ENCODE measurements at regions not wholly inside any gene's neighbourhood (a gene's known extent, or its start where the extent isn't known, plus 50 kb on each side); places are given as distances from the start of the nearest gene placed in this dataset.

DNA sequence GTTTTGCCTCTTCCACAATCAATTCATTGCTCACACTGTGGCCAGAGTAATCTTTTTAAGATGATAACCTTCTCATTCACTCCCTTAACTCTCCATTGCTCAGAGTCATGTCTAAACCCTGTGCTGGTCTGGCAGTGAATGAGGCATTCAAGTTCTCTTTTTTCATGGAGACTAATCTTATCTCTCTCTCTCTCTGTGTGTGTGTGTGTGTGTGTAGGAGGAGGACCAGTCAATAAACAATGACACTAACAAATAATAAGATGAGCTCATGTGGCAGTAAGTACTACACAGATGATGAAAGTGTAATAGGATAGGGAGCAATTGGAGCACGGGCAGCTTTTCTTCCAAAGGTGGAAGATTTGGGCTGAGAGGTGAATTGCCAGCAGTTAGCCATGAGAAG is 122.0 kb upstream of the B3GALT2 start (continued):
- TF ChIP-seq MEIS2 (IDR thresholded peaks at IDR 0.05; ENCODE audit: partially characterized antibody) (no peak), POLR2B (IDR thresholded peaks at IDR 0.05; ENCODE audit: low read depth, partially characterized antibody) (no peak), NRF1 (conservative IDR thresholded peaks at IDR 0.05 in 1 of 2, IDR thresholded peaks at IDR 0.05 in 1 of 2) (no peak), GATA2 (CRISPR knock-in tag; IDR thresholded peaks at IDR 0.05) (no peak), CTBP1 (IDR thresholded peaks at IDR 0.05; ENCODE audit: borderline replicate concordance) (peak; percentile 64; the same call in 1 of the 2 replicates), BRF1 (IDR thresholded peaks at IDR 0.05; ENCODE audit: borderline replicate concordance, extremely low read depth, insufficient read length) (no peak), SMC3 (conservative IDR thresholded peaks at IDR 0.05; ENCODE audit: insufficient read depth, low read depth, low read length) (no peak), ZNF77 (CRISPR knock-in tag; IDR thresholded peaks at IDR 0.05) (no peak), SNRNP70 (optimal IDR thresholded peaks at IDR 0.05; ENCODE audit: low read depth, low read length) (no peak), C11orf30 (IDR thresholded peaks at IDR 0.05; ENCODE audit: low read depth) (no peak), SMARCE1 (IDR thresholded peaks at IDR 0.05) (peak; percentile 37; the same call in 1 of the 2 replicates)
- TF ChIP-seq, protein P1, sequence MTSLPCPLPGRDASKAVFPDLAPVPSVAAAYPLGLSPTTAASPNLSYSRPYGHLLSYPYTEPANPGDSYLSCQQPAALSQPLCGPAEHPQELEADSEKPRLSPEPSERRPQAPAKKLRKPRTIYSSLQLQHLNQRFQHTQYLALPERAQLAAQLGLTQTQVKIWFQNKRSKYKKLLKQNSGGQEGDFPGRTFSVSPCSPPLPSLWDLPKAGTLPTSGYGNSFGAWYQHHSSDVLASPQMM (CRISPR knock-in tag; IDR thresholded peaks at IDR 0.05) = no peak

DNA sequence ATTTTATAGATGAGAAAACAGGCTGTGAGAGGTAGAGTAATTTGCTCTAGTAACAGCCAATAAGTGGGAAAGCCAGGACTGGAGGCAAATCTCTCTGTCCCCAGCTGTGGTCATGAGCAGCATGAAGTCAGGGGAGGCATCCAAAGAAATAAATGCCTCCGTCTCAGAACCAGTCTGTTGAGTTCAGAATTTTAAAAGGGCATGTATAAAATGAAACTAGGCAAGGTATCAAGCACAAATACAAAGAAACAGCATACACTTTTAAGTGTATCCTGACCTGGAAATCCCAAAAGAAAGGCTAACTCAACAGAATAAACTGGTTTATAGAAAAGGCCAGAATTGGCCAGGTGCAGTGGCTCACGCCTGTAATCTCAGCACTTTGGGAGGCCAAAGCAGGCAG is 120.0 kb upstream of the B3GALT2 start:
- POLR2A ChIA-PET = no interaction called here
- no peak for ATAC-seq
- TF ChIP-seq, protein P2, sequence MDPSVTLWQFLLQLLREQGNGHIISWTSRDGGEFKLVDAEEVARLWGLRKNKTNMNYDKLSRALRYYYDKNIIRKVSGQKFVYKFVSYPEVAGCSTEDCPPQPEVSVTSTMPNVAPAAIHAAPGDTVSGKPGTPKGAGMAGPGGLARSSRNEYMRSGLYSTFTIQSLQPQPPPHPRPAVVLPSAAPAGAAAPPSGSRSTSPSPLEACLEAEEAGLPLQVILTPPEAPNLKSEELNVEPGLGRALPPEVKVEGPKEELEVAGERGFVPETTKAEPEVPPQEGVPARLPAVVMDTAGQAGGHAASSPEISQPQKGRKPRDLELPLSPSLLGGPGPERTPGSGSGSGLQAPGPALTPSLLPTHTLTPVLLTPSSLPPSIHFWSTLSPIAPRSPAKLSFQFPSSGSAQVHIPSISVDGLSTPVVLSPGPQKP (CRISPR knock-in tag; IDR thresholded peaks at IDR 0.05) = no peak
- no peak for TF ChIP-seq ELF1 (tag; IDR thresholded peaks at IDR 0.05)
- TF ChIP-seq SIX5 (IDR thresholded peaks at IDR 0.05; ENCODE audit: borderline replicate concordance in 1 of 2, insufficient read depth in 1 of 2, low read depth in 1 of 2, low read length in 2 of 2) = no peak
- TF ChIP-seq, protein P3, sequence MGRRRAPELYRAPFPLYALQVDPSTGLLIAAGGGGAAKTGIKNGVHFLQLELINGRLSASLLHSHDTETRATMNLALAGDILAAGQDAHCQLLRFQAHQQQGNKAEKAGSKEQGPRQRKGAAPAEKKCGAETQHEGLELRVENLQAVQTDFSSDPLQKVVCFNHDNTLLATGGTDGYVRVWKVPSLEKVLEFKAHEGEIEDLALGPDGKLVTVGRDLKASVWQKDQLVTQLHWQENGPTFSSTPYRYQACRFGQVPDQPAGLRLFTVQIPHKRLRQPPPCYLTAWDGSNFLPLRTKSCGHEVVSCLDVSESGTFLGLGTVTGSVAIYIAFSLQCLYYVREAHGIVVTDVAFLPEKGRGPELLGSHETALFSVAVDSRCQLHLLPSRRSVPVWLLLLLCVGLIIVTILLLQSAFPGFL (CRISPR knock-in tag; IDR thresholded peaks at IDR 0.05) = no peak
- TF ChIP-seq CBFA2T3 (IDR thresholded peaks at IDR 0.05) = no peak
- TF ChIP-seq MYC (IDR thresholded peaks at IDR 0.05; ENCODE audit: low read depth, low read length) = no peak
- TF ChIP-seq MYC (CRISPR knock-in tag; IDR thresholded peaks at IDR 0.05; ENCODE audit: borderline replicate concordance, low read depth) = no peak
- TF ChIP-seq, protein P4, sequence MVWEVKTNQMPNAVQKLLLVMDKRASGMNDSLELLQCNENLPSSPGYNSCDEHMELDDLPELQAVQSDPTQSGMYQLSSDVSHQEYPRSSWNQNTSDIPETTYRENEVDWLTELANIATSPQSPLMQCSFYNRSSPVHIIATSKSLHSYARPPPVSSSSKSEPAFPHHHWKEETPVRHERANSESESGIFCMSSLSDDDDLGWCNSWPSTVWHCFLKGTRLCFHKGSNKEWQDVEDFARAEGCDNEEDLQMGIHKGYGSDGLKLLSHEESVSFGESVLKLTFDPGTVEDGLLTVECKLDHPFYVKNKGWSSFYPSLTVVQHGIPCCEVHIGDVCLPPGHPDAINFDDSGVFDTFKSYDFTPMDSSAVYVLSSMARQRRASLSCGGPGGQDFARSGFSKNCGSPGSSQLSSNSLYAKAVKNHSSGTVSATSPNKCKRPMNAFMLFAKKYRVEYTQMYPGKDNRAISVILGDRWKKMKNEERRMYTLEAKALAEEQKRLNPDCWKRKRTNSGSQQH (CRISPR knock-in tag; IDR thresholded peaks at IDR 0.05) = no peak
- TF ChIP-seq PHF21A (IDR thresholded peaks at IDR 0.05; ENCODE audit: borderline replicate concordance, low read depth) = no peak
- no peak for TF ChIP-seq TRIM24 (IDR thresholded peaks at IDR 0.05)

More for the DNA sequence above, 120.0 kb upstream of the B3GALT2 start:
- H3K27ac ChIP-seq (ENCODE audit: extremely low read depth, low read depth, low read length) = no peak overlapping the region
- H4K20me1 ChIP-seq (replicated peaks; ENCODE audit: control insufficient read depth, insufficient read depth, low read length) = no peaks in the 10 kb centered on the region
- no peak overlapping the region for H3K4me2 ChIP-seq (ENCODE audit: insufficient read depth, low read length)
- intact Hi-C loops (cut with micrococcal nuclease) = no loop called here
- in situ Hi-C loops (cut with MboI) = no loop called here
- no peak for DNase-seq (ENCODE audit: extremely low read depth in 1 of 4, low spot score in 3 of 4)
- no peak overlapping the region for H3K9ac ChIP-seq (ENCODE audit: insufficient read depth in 1 of 2, low read depth in 2 of 2, low read length in 2 of 2)
- H3K9me3 ChIP-seq (replicated peaks; ENCODE audit: control insufficient read depth, insufficient read depth, low read depth, low read length) = no peaks in the 10 kb centered on the region
- H3K36me3 ChIP-seq (ENCODE audit: control insufficient read depth, insufficient read depth, low read length) = no peaks in the 10 kb centered on the region
- CTCF ChIA-PET (ENCODE audit: low intra/inter-chr PET ratio) = no interaction called here
- BruUV-seq (replicated peaks) = no TSS peak
- no peak overlapping the region for H2AFZ ChIP-seq (ENCODE audit: low read depth, low read length)
- 3% methylated on average over 2 of the region's 2 CpGs for WGBS (ENCODE audit: insufficient coverage, low coverage, missing lambda C conversion rate)
- no peaks in the 10 kb centered on the region for H3K79me2 ChIP-seq (ENCODE audit: control insufficient read depth, insufficient read depth, low read length)
- FAIRE-seq = no peak
- no peaks in the 10 kb centered on the region for H3K9me1 ChIP-seq (ENCODE audit: control insufficient read depth, insufficient read depth, low read length)
- H3K4me1 ChIP-seq (replicated peaks in 1 of 2; ENCODE audit: control insufficient read depth in 2 of 2, insufficient read depth in 2 of 2, low read length in 2 of 2) = no peaks in the 10 kb centered on the region
- no peak overlapping the region for H3K4me3 ChIP-seq
- no peaks in the 10 kb centered on the region for H3K27me3 ChIP-seq (ENCODE audit: control insufficient read depth in 2 of 2, insufficient read depth in 2 of 2, low read length in 2 of 2)

Data from K562 (cell line).